ENCODE measurements at regions not wholly inside any gene's neighbourhood (a gene's known extent, or its start where the extent isn't known, plus 50 kb on each side); places are given as distances from the start of the nearest gene placed in this dataset.

GRCh38 chr4:58564695-58565475, 1454.7 kb upstream of the IGFBP7 start:
- H3K9me3 Mint-ChIP-seq (ENCODE audit: low read depth, unreplicated experiment) = peaks cover 5% of the 10 kb centered on the region
- H3K4me1 Mint-ChIP-seq (ENCODE audit: low read depth, unreplicated experiment) = no peaks in the 10 kb centered on the region
- no peak for DNase-seq
- intact Hi-C loops (cut with micrococcal nuclease; ENCODE audit: unreplicated experiment) = no loop called here
- H3K27me3 Mint-ChIP-seq (ENCODE audit: unreplicated experiment) = no peaks in the 10 kb centered on the region
- H3K36me3 Mint-ChIP-seq (ENCODE audit: insufficient read depth, unreplicated experiment) = no peaks in the 10 kb centered on the region
- CTCF ChIA-PET = no interaction called here
- no peak overlapping the region for H3K27ac Mint-ChIP-seq (ENCODE audit: unreplicated experiment)
- TF ChIP-seq CTCF (IDR thresholded peaks at IDR 0.05; ENCODE audit: unreplicated experiment) = no peak
- H3K4me3 Mint-ChIP-seq (ENCODE audit: low read depth, unreplicated experiment) = no peak overlapping the region
- BruUV-seq (replicated peaks) = no TSS peak

GRCh38 chr4:58561170-58561569, 1451.0 kb upstream of the IGFBP7 start:
- no peak for DNase-seq
- Mint-ChIP-seq H3K27me3 (ENCODE audit: unreplicated experiment) (no peaks in the 10 kb centered on the region), H3K4me1 (ENCODE audit: low read depth, unreplicated experiment) (no peaks in the 10 kb centered on the region), H3K9me3 (ENCODE audit: low read depth, unreplicated experiment) (peaks cover 5% of the 10 kb centered on the region), H3K36me3 (ENCODE audit: insufficient read depth, unreplicated experiment) (no peaks in the 10 kb centered on the region), H3K27ac (ENCODE audit: unreplicated experiment) (no peak overlapping the region), H3K4me3 (ENCODE audit: low read depth, unreplicated experiment) (no peak overlapping the region)
- CTCF ChIA-PET = no interaction called here
- no TSS peak for BruUV-seq (replicated peaks)
- TF ChIP-seq CTCF (IDR thresholded peaks at IDR 0.05; ENCODE audit: unreplicated experiment) = no peak
- intact Hi-C loops (cut with micrococcal nuclease; ENCODE audit: unreplicated experiment) = no loop called here

- intact Hi-C loops (cut with micrococcal nuclease; ENCODE audit: unreplicated experiment) = no loop called here
- peaks cover 5% of the 10 kb centered on the region for H3K9me3 Mint-ChIP-seq (ENCODE audit: low read depth, unreplicated experiment)
- no TSS peak for BruUV-seq (replicated peaks)
- no peak overlapping the region for H3K27ac Mint-ChIP-seq (ENCODE audit: unreplicated experiment)
- no peak for TF ChIP-seq CTCF (IDR thresholded peaks at IDR 0.05; ENCODE audit: unreplicated experiment)
- no peak overlapping the region for H3K4me3 Mint-ChIP-seq (ENCODE audit: low read depth, unreplicated experiment)
- H3K36me3 Mint-ChIP-seq (ENCODE audit: insufficient read depth, unreplicated experiment) = no peaks in the 10 kb centered on the region
- CTCF ChIA-PET = no interaction called here
- DNase-seq = no peak
- no peaks in the 10 kb centered on the region for H3K27me3 Mint-ChIP-seq (ENCODE audit: unreplicated experiment)
- no peaks in the 10 kb centered on the region for H3K4me1 Mint-ChIP-seq (ENCODE audit: low read depth, unreplicated experiment)
Observed at GRCh38 chr4:58560736-58561135, 1450.6 kb upstream of the IGFBP7 start.

- DNase-seq = no peak
- intact Hi-C loops (cut with micrococcal nuclease; ENCODE audit: unreplicated experiment) = no loop called here
- BruUV-seq (replicated peaks) = no TSS peak
- H3K4me1 Mint-ChIP-seq (ENCODE audit: low read depth, unreplicated experiment) = no peaks in the 10 kb centered on the region
- no peaks in the 10 kb centered on the region for H3K36me3 Mint-ChIP-seq (ENCODE audit: insufficient read depth, unreplicated experiment)
- TF ChIP-seq CTCF (IDR thresholded peaks at IDR 0.05; ENCODE audit: unreplicated experiment) = no peak
- CTCF ChIA-PET = no interaction called here
- H3K4me3 Mint-ChIP-seq (ENCODE audit: low read depth, unreplicated experiment) = no peak overlapping the region
- H3K27ac Mint-ChIP-seq (ENCODE audit: unreplicated experiment) = no peak overlapping the region
- no peaks in the 10 kb centered on the region for H3K27me3 Mint-ChIP-seq (ENCODE audit: unreplicated experiment)
- peaks cover 2% of the 10 kb centered on the region for H3K9me3 Mint-ChIP-seq (ENCODE audit: low read depth, unreplicated experiment)
Observed at GRCh38 chr4:58553679-58554078, 1443.5 kb upstream of the IGFBP7 start.

Measured in Calu3 (cell line).